GM23248 (cell line): ENCODE measurements at regions not wholly inside any gene's neighbourhood (a gene's known extent, or its start where the extent isn't known, plus 50 kb on each side); places are given as distances from the start of the nearest gene placed in this dataset.

Source experiments
- DNase-seq: peaks from one replicate; pipeline ENCODE4 v3.0.0-alpha.2; 2015
- H2AFZ ChIP-seq: fragments of 200-600 bp; sonication (generic); 2 replicates; pipeline ENCODE4 v1.6.1; 2016; ENCODE audit warnings: antibody characterized with exemption
- H3F3A ChIP-seq: fragments of 200-600 bp; sonication (generic); 2 replicates; pipeline ENCODE4 v1.6.1; 2016; ENCODE audit warnings: mild to moderate bottlenecking, antibody characterized with exemption, mixed run types; ENCODE audit not compliant: insufficient read depth
- H3K27ac ChIP-seq: fragments of 200-600 bp; sonication (generic); 2 replicates; pipeline ENCODE4 v1.5.1; 2016; ENCODE audit warnings: mild to moderate bottlenecking
- H3K27me3 ChIP-seq: fragments of 200-600 bp; sonication (generic); replicated peaks from 2 replicates; pipeline ENCODE4 v1.6.1; 2016; ENCODE audit warnings: mild to moderate bottlenecking; ENCODE audit not compliant: insufficient read depth
- H3K36me3 ChIP-seq: fragments of 200-600 bp; sonication (generic); 2 replicates; pipeline ENCODE4 v1.6.1; 2016; ENCODE audit warnings: low read depth, mild to moderate bottlenecking
- H3K4me1 ChIP-seq: fragments of 200-600 bp; sonication (generic); 2 replicates; pipeline ENCODE4 v1.6.1; 2016; ENCODE audit warnings: mild to moderate bottlenecking; ENCODE audit not compliant: insufficient read depth
- H3K4me2 ChIP-seq: fragments of 200-600 bp; sonication (generic); one replicate; pipeline ENCODE4 v1.6.1; 2016; ENCODE audit warnings: mild to moderate bottlenecking; ENCODE audit not compliant: unreplicated experiment
- H3K4me3 ChIP-seq: fragments of 200-600 bp; sonication (generic); 2 replicates; pipeline ENCODE4 v1.5.1; 2016; ENCODE audit warnings: mild to moderate bottlenecking
- H3K79me2 ChIP-seq: fragments of 200-600 bp; sonication (generic); 2 replicates; pipeline ENCODE4 v1.6.1; 2016; ENCODE audit warnings: mild to moderate bottlenecking; ENCODE audit not compliant: insufficient read depth
- H3K9ac ChIP-seq: fragments of 200-600 bp; sonication (generic); 2 replicates; pipeline ENCODE4 v1.6.1; 2016; ENCODE audit warnings: mild to moderate bottlenecking
- H3K9me2 ChIP-seq: fragments of 200-600 bp; sonication (generic); 2 replicates; pipeline ENCODE4 v1.6.1; 2016; ENCODE audit warnings: mixed run types, mild to moderate bottlenecking, moderate library complexity; ENCODE audit not compliant: insufficient read depth
- H3K9me3 ChIP-seq: fragments of 200-600 bp; sonication (generic); one replicate; pipeline ENCODE4 v1.6.1; 2017; ENCODE audit warnings: low read depth
- H4K20me1 ChIP-seq: fragments of 200-600 bp; sonication (generic); 2 replicates; pipeline ENCODE4 v1.6.0; 2016; ENCODE audit not compliant: insufficient read depth
- EZH2 ChIP-seq: fragments of 200-600 bp; sonication (generic); IDR thresholded peaks from 2 replicates; pipeline ENCODE4 v1.6.1; 2018; ENCODE audit warnings: antibody characterized with exemption, mild to moderate bottlenecking; ENCODE audit not compliant: insufficient read depth, poor library complexity, severe bottlenecking
- EZH2phosphoT487 ChIP-seq: fragments of 200-600 bp; sonication (generic); IDR thresholded peaks from 2 replicates; pipeline ENCODE4 v1.6.1; 2018; ENCODE audit warnings: antibody characterized with exemption, moderate library complexity, mild to moderate bottlenecking, low read depth; ENCODE audit not compliant: insufficient read depth
- WGBS, 2 experiments: methylation state at CpG; one replicate each; pipeline ENCODE4 v1.1.6; 2015 to 2017; ENCODE audit warnings: low lambda C conversion rate in 2 of 2, low coverage in 1 of 2; ENCODE audit errors: missing lambda C conversion rate in 2 of 2; 5-methylcytosine and 5-hydroxymethylcytosine counted together
- in situ Hi-C: fragments of 300-500 bp; cut with MboI; formaldehyde crosslinking; loops from 2 replicates; pipeline ENCODE4 v1.15.0; 2020

DNA sequence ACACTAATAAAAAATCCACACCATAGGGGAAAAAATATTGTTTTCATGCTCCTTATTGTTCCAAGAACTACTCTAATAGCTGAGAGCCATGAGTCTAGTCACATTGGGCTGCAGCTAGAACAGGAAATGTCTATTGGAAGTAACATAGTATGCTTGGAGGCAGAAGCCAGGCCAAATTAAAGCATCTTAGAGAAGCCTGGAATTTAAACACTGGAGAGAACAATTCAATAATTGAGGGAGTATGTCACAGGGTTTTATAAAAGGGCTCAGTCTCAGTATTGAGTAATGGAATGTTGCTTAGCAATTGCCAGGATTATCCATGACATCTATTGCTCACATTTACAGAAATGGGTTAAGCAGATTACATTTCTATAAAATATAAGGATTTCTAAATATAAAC, 471.3 kb downstream of the LMO4 start:
- H3K27me3 ChIP-seq, result no peaks in the 10 kb centered on the region
- H3K4me3 ChIP-seq, result no peak overlapping the region
- H3K4me1 ChIP-seq, result peaks cover 9% of the 10 kb centered on the region
- no peak overlapping the region for H2AFZ ChIP-seq
- no peaks in the 10 kb centered on the region for H3K9me3 ChIP-seq
- no peak overlapping the region for H3K27ac ChIP-seq
- DNase-seq, result peak; percentile 37
- no peak for TF ChIP-seq EZH2
- no peak for TF ChIP-seq EZH2phosphoT487
- H3K9me2 ChIP-seq, result no peaks in the 10 kb centered on the region
- H3K9ac ChIP-seq, result no peak overlapping the region
- no peak overlapping the region for H3K4me2 ChIP-seq
- no peaks in the 10 kb centered on the region for H3F3A ChIP-seq
- in situ Hi-C loops, result no loop called here
- no peaks in the 10 kb centered on the region for H3K36me3 ChIP-seq
- H3K79me2 ChIP-seq, result no peaks in the 10 kb centered on the region
- H4K20me1 ChIP-seq, result no peaks in the 10 kb centered on the region

DNA sequence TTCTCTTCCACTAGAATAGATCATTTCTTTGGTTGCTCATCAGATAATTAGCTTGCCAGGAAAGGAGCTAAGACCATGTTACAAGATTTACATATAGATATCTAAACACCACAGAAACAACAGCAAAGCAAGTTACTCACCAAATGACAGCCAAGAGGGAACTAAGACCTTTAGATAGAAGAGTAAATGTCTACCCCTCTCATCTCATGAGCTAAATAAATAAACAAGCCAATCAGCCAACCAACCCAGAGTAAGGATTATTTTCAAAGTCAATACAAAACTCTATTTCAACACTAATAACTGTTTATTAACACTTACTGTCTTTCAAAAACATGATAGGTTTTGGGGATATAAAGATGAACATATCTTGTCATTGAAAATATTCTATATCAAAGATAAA, 474.7 kb downstream of the LMO4 start:
- Histone ChIP-seq H4K20me1 (no peaks in the 10 kb centered on the region), H3K79me2 (no peaks in the 10 kb centered on the region), H3K9me2 (no peaks in the 10 kb centered on the region), H3F3A (peaks cover 13% of the 10 kb centered on the region; the same call in 1 of the 2 replicates), H3K9ac (no peak overlapping the region), H3K36me3 (no peaks in the 10 kb centered on the region), H3K4me1 (peaks cover 12% of the 10 kb centered on the region), H2AFZ (no peak overlapping the region), H3K27ac (no peak overlapping the region), H3K4me3 (no peak overlapping the region), H3K9me3 (no peaks in the 10 kb centered on the region), H3K4me2 (no peak overlapping the region), H3K27me3 (no peaks in the 10 kb centered on the region)
- in situ Hi-C loops, result no loop called here
- DNase-seq, result no peak
- no peak for TF ChIP-seq EZH2
- no peak for TF ChIP-seq EZH2phosphoT487

DNA sequence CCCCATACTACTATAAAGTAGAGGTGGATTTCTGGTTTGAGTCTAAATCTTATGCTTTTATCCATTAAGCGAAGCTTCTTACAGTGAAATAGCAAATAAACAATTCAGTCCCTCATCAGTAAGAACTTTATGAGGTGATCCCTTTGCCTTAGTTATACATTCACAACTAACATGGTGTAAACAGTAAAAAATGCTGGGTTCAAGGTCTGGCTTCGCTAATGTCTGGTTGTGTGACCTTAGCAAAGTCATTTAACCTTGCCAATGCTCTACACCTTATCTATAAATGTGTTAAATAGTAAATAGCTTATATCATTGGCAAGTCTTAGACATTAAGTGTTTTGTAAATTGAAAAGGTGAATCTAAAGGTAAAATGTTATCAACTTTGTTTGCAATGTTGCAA, 475.4 kb downstream of the LMO4 start:
- no peak overlapping the region for H3K9ac ChIP-seq
- H3K4me3 ChIP-seq, result no peak overlapping the region
- H3K36me3 ChIP-seq, result no peaks in the 10 kb centered on the region
- H3K4me1 ChIP-seq, result peaks cover 12% of the 10 kb centered on the region
- DNase-seq, result no peak
- H3K27ac ChIP-seq, result no peak overlapping the region
- H2AFZ ChIP-seq, result no peak overlapping the region
- 99 to 100% methylated on average over 2 of the region's 2 CpGs for WGBS, 2 experiments
- TF ChIP-seq EZH2phosphoT487, result no peak
- TF ChIP-seq EZH2, result no peak
- in situ Hi-C loops, result no loop called here
- no peaks in the 10 kb centered on the region for H3K9me2 ChIP-seq
- no peaks in the 10 kb centered on the region for H3K27me3 ChIP-seq
- no peaks in the 10 kb centered on the region for H4K20me1 ChIP-seq
- no peaks in the 10 kb centered on the region for H3K79me2 ChIP-seq
- no peaks in the 10 kb centered on the region for H3K9me3 ChIP-seq
- peaks cover 13% of the 10 kb centered on the region; the same call in 1 of the 2 replicates for H3F3A ChIP-seq
- no peak overlapping the region for H3K4me2 ChIP-seq

GRCh38 chr1:87805666-87806378, 477.1 kb downstream of the LMO4 start:
- H3K4me1 ChIP-seq, result peaks cover 12% of the 10 kb centered on the region
- peaks cover 13% of the 10 kb centered on the region; the same call in 1 of the 2 replicates for H3F3A ChIP-seq
- in situ Hi-C loops, result no loop called here
- WGBS, 2 experiments, result 46 to 47% methylated on average over 14 of the region's 14 CpGs
- no peaks in the 10 kb centered on the region for H3K79me2 ChIP-seq
- H3K9ac ChIP-seq, result no peak overlapping the region
- DNase-seq, result peak; percentile 63
- H3K9me3 ChIP-seq, result no peaks in the 10 kb centered on the region
- peak overlapping the region; percentile 60 for H3K4me2 ChIP-seq
- H2AFZ ChIP-seq, result peak overlapping the region; percentile 63
- H3K27ac ChIP-seq, result no peak overlapping the region
- TF ChIP-seq EZH2phosphoT487 (no peak), EZH2 (no peak)
- no peaks in the 10 kb centered on the region for H4K20me1 ChIP-seq
- H3K27me3 ChIP-seq, result no peaks in the 10 kb centered on the region
- no peaks in the 10 kb centered on the region for H3K9me2 ChIP-seq
- H3K4me3 ChIP-seq, result peak overlapping the region; percentile 19
- H3K36me3 ChIP-seq, result no peaks in the 10 kb centered on the region
